GM18499 (cell line): ENCODE measurements at regions not wholly inside any gene's neighbourhood (a gene's known extent, or its start where the extent isn't known, plus 50 kb on each side); places are given as distances from the start of the nearest gene placed in this dataset.

ENCODE experiments used
- ATAC-seq: cut with Tn5 transposase; IDR thresholded peaks from one replicate; pipeline ENCODE4 v1.9.1; 2021; ENCODE audit warnings: moderate number of reproducible peaks; ENCODE audit not compliant: insufficient read depth, unreplicated experiment

DNA sequence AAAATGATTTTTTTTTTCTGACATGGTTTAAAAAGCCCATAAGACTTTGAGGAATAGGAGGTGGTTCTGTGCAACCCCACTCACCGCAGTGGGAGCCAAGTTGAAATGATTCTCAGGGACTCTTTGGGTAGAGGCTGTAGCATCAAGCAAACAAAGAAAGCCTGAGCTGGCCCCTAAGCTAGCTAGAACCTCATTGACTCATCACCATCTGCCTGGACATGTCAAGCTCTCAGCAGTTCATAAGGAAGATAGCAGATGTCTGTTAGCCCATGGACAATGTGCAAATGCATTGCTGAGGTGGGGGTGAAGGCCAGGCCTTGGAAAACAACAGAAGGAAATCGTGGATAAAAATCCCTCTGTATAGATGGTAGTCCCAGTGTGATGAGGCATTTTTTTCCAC lies 234.8 kb downstream of the NR2F2 start:
- no peak for ATAC-seq

- ATAC-seq: no peak
Measured at GRCh38 chr15:96574782-96575181, 244.3 kb downstream of the NR2F2 start.

DNA sequence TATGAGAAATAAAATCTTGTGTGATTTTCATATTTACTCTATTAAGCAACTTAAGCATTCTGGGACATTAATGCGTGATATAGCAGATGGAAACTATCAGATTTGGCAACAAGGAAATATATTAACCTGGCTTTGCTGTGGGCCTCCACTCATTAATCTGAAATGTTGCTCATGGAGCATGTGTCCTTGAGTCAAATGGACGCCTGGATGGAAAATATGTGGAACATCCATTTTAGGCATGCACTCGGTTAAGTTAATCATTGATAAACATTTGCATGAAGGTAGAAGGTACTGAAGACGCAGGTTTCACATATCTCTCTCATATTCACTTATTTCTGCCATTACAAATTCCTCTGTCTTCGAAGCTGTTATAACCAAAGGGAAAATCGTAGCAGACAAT lies 246.1 kb downstream of the NR2F2 start:
- ATAC-seq: no peak

DNA sequence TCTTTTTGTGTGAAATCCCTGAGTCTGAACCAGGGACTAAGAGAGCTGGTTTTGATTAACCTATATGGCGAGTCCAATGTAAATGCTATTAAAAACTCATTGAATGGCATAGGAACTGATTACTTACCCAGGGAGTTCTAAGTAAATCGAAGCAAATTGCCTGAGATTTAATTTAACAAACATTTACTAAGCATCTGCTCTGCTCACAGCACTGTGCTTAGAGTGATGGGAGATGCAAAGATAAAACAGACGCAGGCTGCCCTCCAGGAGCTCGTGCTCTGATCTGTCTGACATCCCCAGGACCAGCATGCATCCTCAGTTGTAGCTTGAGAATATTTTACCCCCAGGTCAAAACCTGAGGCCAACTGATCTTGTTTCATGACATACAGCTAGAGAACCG lies 247.9 kb downstream of the NR2F2 start:
- no peak for ATAC-seq

DNA sequence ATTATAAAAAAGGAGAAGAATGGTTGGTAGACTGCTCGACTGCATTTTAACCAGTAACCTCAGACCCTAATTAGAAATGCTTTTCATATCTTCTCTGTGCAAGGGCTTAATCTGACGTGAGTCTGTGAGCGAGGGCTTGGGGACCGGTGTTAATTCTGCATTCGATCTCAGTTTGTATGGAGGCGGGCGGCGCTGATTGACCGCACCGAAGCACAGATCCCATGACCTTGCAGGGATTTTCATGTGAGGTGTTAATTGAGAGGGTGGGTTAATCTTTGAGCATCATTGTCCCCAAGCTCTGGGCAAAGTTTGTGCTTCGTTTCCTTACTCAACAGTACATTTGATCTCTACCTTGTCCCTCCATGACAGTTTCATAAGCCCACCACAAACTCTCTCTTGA lies 250.9 kb downstream of the NR2F2 start:
- ATAC-seq: no peak

DNA sequence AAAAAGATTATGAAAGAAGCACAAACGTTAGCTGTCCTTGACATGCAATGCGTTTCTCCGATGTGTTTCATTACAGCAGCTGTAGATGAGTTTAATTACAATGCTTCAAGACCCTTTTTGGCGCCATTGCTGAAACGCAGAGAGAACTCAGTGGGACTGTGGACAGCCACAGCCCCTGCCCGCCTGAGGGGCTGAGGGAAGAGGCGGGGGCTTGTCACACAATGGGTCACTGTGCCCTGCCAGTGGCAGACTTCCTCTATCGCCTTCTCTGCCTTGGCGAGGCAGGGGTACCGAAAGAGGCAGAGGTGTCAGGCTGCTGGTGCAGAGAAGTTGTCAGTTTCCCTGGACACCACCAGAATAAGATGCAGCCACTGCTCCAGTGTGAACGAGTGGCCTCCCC lies 252.0 kb downstream of the NR2F2 start:
- ATAC-seq: no peak

DNA sequence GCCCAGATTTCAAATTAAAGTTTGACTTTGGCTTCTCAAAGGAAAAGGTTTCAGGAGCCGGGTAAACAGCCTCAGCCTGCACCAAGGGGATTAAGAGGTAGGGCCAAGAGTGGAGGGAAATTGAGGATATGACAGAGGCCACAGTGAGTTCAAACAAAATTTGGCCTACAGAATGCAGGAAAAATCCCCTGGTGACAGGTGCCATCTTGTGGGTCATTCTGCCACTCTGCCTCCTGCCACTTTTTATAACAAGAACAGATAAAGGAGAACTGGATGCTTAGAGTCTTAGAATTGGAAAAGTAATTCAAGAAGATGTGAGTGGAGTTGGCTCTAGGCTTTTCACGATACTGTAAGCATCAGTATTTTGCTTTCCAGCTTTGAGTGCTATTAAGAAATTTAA lies 253.2 kb downstream of the NR2F2 start:
- ATAC-seq: no peak

GRCh38 chr15:96585484-96586386 lies 255.2 kb downstream of the NR2F2 start:
- no peak for ATAC-seq

DNA sequence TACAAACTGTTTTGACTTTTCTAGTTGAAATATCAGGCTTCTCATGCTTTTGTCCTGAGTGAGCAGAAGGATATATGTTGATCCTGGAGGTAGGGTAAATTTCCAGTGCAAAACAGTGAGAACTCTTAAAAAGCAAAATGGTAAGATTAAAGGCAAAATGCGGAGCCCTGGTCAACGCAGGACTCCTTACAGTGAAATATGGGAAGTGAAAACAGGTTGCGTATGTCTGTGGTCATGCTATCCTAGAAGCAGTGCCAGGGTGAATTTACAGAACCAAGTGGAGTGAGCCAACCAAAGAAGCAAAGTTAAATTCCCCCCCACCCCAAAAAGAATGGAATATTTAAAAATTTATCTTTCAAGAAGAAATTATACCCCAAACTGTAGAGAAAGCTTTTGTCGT lies 256.4 kb downstream of the NR2F2 start:
- ATAC-seq: no peak

DNA sequence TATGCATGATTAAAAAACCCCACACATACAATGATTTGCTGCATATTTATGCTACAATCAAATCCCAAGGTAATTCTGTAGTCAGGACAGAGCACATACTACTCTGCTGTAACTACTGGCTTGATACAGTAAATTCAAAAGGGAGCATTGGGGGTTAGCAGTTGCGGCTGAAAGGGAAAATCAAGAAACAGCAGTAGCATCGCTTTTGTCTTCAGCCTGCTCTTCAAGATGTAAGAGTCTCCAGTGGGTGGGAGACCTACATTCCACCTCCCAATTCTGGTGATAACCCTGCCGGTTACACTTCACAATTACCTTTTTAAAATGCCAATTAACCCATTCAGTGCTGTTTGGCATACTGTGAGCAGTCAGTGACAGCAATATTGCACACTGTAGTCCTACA lies 259.4 kb downstream of the NR2F2 start:
- no peak for ATAC-seq

DNA sequence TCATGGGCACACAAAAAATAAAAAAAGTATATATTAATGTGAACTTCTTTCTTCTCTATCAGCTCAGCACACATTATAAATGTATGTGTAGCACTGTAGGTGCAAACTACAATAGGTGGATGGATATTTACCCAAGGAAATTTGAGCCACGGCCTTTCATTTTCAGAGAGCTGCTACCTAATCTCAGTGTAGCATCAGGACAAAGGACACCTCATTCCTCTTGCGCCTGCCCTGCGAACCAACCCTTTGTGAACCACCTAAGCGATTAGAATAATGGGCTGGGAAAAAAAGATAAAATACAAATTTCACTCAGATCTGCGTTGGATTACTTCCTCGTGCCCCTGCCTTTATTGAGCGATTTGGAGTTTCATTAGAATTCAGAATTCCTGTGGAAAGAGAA lies 263.2 kb downstream of the NR2F2 start:
- ATAC-seq: no peak

GRCh38 chr15:96595951-96596350 lies 265.5 kb downstream of the NR2F2 start:
- ATAC-seq: no peak

DNA sequence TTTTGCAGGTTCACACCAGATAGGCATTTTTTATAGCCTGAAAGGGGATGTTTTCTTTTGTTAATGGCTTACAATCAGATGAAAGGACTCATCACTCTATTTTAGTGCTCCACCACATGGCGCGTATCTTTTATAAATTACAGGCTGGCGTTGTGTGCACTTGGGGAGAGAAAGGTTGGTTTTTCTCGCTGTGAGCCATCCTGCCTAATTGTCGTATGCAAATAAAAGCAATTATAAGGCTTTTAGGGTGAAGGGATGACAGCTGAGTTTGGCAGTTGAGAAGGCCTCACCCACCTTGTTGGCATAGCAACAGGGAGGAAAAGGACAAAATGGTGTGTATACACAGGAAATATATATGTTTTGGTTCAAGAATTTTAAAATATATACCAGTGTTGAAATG lies 268.0 kb downstream of the NR2F2 start:
- ATAC-seq: no peak

GRCh38 chr15:96599268-96599667 lies 268.8 kb downstream of the NR2F2 start:
- ATAC-seq: no peak

DNA sequence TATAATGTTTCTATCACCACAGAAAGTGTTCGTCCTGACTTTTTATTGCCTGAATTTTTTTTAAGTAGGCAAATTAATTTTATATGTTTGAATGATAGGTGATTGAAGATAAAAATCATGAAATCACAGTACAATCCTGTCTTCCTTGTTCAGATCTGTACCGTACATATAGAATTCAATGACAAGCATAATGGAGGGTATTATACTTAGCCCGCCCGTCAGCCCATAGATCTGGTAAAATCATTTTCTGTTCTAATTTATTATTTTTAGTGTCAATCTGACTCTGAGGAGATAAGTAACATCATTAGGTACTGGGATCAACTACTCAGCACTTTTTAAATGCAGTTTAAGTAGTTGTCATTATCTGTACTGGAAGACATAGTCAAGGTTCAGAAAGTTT lies 269.9 kb downstream of the NR2F2 start:
- ATAC-seq: no peak

DNA sequence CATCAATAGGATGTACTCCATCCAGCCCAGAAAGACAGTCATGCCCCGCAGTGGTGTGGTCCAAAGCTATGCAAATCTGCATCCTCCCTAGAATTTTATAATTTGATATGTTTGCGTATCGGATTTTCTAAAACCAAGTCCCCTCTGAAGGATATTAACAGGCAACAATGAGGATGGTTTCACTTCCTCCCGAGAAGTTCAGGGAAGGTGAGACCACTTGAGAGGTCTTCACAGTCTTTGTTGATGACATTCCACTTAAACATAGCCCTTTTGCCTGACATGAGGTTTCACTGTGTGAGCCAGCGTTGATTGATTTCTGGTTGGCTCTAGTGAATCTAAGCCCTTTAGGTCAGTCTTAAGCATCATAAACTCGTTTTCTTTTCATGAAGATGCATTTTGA lies 276.1 kb downstream of the NR2F2 start:
- no peak for ATAC-seq

GRCh38 chr15:96610757-96611156 lies 280.3 kb downstream of the NR2F2 start:
- ATAC-seq: no peak

- no peak for ATAC-seq
Measured at GRCh38 chr15:96612917-96613316, 282.4 kb downstream of the NR2F2 start.

GRCh38 chr15:96619174-96619573 lies 288.7 kb downstream of the NR2F2 start:
- no peak for ATAC-seq

- no peak for ATAC-seq
Measured at GRCh38 chr15:96622714-96623113, 292.2 kb downstream of the NR2F2 start.

DNA sequence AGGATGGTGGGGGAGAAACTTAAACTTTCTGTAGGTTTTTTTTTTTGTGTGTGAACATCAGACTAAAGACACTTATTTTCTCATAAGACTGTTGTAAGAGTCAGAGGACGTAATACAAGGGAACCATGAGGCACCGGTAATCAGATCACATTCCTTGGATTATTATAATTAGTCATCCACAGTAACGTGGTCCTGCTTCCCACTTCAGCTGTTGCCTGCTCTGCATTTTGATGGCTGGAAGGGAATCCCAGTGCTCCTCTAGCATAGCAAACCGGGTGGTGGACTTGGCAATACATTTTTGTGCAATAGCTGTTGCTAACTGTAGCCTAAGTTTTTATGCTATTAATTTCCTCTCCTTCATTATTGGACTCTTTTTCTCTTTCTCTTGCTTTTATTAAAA lies 294.8 kb downstream of the NR2F2 start:
- ATAC-seq: no peak

GRCh38 chr15:96627031-96627568 lies 296.6 kb downstream of the NR2F2 start:
- ATAC-seq: no peak
